EL (cell line): ENCODE measurements at regions not wholly inside any gene's neighbourhood (a gene's known extent, or its start where the extent isn't known, plus 50 kb on each side); places are given as distances from the start of the nearest gene placed in this dataset.

ENCODE experiments used
- DNase-seq: peaks from one replicate; pipeline ENCODE4 v3.0.0-alpha.2; 2016

DNA sequence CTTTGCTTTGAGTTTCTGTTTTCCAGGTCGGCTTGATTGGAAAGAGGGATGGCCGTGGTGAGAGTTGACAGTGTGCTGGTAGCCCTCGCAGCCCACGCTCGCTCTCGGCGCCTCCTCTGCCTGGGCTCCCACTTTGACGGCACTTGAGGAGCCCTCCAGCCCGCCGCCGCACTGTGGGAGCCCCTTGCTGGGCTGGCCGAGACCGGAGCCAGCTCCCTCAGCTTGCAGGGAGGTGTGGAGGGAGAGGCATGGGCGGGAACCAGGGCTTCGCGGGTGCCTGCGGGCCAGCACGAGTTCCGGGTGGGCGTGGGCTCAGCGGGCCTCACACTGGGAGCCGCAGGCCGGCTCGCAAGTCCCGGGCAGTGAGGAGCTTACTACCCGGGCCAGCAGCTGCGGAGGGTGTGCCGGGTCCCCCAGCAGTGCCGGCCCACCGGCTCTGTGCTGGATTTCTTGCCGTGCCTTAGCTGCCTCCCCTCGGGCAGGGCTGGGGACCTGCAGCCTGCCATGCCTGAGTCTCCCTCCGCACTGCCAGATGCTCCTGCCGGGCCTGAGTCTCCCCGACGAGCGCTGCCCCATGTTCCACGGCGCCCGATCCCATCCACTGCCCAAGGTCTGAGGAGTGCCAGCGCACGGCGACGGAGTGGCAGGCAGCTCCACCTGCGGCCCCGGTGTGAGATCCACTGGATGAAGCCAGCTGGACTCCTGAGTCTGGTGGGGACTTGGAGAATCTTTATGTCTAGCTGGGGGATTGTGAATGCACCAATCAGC, 166.4 kb upstream of the FAT1 start:
- DNase-seq: no peak

DNA sequence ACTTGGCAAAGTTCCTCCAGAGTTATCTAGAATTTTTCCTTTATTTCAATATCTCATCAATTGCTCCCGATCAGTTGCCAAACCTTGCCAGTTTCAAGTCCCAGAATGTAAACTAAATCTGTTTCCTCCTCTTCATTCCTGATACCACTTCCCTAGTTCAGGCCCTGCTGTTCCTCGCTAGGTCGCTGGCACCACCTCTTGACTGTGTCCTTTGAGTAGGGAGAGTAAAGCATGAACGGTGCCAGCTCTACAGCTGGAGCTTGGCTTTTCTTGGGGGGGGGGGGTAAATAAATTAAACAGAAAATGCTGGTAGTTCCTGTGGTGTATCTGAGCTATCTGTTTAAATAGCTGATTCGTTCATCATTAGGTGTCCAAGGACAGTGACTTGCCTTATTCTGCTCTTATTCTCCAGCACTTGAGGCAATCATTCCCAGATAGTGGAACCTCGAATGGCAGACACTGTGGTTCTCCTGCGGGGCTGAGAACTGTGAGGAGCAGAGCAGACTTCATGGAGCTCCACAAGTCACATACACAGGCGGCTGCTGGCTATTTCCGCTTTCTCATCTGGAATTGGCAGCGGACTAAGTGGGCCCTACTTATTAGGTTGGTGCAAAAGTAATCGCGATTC, 168.3 kb upstream of the FAT1 start:
- DNase-seq: no peak

DNA sequence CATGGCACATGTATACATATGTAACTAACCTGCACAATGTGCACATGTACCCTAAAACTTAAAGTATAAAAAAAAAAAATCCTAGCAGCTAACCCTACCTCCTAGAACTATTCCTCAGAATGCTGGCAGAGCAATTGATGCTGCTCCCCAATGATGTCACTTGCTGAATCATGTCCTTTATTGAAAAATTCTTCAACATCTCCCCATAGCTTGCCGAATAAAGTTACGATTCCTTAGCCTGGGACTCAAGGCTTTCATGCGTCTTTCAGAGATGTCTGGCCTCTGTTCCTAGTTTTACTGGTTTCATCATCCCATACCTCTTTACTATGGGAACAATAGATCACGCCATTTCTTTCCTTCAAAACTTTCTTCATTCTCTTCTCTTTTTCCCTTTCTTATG, 174.7 kb upstream of the FAT1 start:
- DNase-seq: no peak

DNA sequence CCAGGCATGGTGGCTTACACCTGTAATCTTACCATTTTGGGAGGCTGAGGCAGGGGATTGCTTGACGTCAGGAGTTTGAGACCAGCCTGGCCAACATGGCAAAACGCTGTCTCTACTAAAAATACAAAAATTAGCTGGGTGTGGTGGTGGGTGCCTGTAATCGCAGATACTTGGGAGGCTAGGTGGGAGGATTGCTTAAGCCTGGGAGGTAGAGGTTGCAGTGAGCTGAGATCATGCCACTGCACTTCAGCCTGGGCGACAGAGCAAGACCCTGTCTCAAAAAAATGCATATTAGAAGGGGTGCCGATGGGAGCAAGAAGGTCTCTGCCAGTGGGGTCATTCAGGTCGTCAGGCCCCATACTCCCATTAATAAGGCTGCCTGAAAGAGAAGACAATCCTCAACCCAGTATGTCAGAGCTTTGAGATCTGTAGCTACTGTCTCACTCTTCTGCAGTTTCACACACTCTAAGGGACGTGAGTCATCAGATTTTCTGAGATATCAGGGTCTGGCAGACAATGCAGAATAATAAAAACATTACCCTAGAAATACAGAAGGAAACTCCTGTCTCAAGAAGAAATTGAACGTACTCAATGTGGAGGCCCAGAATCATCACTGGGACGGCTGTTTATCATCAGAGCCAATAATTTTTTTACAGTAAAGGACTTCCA, 176.7 kb upstream of the FAT1 start:
- peak; percentile 74 for DNase-seq

DNA sequence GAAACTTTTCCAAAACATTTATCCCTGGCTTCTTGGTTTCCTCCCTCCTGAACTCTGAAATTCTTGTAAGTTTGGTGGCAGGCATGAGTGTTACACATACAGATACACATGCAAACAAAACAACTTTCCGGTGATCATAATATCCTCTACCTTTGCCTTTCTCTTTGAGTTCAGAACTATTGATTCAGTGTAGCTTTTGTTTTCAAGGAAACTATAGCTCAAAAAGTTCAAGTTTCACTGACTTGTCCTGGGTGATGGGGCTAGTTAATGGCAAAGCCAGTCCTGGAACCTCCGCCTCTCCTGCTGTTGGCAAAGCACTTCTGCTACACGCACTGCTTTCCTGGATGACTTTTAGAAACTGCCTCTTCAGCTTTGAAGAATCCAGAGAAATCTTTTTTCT, 177.3 kb upstream of the FAT1 start:
- DNase-seq: no peak

DNA sequence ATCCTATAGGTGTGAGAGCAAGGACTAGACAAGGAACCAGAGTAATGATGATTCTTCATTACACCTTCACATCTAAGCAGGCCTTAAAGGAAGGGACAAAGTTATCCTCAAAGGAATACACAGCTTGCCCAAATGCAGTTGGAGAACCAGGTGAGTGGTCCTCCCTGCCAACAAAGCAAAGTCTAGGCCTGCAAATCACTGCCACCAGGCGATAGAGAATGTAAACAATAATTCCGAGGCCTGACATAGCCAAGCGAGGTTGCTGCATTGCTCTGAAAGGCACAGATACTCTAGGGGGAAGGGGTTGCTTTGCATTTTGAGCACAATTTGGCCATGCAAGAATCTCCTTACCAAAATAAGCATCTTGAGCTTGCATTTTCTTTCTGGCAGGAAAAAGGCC, 178.2 kb upstream of the FAT1 start:
- DNase-seq: no peak

DNA sequence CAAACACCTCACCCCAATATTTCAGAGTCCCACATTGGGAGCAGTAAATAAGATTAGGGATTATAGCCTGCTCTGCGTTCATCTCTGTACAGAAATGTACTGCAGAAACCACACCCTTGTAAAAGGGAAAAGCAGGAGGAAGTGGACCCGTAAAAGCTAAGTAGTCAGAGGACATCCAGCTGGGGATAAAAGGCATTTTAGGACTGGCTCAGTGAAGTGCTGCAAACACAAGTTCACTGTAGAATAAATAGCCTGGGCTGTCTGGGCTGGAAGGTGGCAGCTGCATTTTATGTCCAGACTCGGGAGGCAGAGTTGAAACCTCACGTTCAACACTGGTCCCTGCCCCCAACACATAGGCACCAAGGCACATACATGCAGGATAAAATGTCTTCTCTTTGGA, 178.7 kb upstream of the FAT1 start:
- no peak for DNase-seq

DNA sequence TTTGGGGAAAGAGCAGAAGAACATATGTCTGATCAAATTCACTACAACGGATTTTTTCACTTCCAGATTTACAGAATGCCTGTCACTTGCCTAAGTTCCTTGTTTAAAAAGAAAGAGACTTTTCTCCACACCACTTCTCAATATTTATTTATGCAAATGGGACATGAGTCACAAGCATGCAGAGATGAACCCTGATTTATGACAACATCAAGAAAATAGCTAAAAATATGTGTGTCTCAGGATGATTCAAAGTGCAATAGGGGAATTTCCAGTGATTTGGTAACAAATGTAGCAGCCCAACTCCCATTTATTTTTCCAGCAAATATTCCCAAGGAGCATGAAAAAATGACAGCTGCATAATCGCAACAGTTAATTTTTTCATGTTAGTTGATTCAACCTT, 180.4 kb upstream of the FAT1 start:
- peak; percentile 88 for DNase-seq

DNA sequence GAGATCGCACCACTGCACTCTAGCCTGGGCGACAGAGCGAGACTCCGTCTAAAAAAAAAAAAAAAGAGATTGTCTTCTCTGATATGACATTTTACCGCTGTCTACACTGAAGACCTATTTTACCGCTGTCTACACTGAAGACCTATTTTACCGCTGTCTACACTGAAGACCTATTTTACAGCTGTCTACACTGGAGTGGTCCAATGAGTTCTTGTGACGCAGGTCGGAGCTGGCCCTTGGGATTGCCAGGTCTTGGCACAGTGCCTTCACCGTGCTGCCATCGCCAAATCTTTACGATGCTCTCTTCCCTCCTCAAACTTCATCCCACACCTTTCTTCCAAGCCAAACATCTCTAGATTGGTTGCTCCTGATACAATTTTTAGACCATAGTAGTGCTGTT, 183.1 kb upstream of the FAT1 start:
- DNase-seq: no peak

DNA sequence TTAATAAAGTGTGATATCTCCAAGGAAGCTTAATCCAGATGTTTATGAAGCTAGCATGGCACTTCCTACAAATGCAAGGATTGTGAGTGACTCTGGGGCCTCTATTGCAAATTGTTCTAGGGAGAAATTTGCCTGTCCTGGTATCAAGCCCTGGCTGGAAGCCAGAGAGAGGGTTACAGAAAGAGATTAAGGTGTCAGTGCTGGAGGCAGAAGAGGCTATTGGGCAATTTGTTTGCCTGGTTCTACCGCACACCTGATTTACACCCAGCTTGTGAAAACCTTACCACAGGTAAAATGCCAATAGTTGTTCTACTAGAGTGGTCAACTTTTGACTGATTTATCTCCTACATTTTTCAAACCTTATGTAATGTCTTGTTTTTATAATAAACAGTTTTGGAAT, 186.7 kb upstream of the FAT1 start:
- no peak for DNase-seq

DNA sequence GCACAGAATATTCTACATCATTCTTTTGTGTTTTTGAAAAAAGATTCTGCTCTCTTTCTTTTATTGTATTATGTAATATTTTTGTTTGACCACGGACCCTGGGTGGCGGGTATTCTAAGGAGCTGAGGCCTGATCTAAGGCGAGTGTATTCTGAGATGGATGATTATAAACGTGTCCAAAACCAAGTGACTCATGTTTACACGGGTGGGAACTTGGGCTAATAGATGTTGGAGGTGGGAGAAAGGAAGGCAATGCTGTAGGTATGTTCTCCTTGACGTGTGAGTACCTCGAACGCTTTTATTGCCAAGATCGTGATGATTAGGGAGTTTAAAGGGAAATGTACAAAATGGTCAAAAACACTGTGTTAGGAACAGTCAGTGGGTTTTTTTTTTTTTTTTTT, 188.9 kb upstream of the FAT1 start:
- DNase-seq: no peak

DNA sequence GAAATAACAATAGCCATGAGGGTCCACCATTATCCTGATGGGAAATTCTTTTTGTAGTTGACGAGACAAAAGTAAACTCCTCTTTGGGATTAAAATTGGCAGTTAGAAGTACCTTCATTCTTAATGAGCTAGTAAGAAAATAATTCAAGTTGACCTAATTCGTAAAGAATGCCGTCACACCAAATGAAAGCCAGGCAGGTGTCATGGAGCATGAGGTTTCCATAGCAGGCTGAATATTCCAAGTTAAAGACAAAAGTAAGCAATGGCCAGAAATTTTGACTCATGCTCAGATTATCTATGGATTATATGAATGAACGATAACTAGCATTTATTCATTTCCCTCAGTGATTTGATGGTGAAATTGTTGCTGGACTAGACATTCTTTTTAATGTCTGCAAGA, 192.2 kb upstream of the FAT1 start:
- DNase-seq: peak; percentile 14

DNA sequence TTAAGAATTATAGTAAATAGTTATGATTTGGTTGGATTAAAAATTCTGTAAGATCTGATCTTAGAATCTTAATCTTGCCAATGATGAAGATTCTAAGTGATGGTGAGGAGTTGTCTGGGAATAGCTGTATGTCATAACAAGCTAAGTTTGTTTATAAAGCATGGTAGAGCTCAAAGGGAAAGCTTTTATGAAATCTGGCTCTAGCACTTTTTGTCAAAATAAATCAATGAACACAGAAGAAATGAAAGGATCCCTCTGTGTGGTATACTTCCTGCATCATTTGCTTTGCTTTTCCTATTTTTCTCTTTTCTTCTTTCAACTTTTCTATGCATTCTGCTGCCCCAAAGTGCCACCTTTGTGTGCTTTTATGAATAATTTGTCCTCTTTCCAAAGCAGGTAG, 193.5 kb upstream of the FAT1 start:
- no peak for DNase-seq

DNA sequence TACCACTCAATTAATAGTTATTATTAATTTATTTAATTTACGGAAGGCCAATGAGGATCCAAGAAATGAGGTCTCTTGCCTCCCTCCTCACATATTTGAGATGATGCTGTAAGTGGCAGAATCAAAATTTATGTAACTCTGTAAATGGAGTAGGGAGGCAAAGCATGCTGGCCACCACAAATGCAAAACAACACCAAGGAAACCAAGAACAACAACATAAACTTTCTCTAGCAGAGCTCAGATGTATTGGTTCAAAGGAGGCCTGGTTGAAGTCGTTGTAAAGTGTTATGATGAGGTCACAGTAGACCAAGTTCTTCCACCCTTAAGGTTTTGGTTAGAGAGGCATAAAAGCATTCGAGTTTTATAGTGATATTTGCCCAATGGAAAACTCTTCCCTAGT, 194.8 kb upstream of the FAT1 start:
- DNase-seq: no peak

DNA sequence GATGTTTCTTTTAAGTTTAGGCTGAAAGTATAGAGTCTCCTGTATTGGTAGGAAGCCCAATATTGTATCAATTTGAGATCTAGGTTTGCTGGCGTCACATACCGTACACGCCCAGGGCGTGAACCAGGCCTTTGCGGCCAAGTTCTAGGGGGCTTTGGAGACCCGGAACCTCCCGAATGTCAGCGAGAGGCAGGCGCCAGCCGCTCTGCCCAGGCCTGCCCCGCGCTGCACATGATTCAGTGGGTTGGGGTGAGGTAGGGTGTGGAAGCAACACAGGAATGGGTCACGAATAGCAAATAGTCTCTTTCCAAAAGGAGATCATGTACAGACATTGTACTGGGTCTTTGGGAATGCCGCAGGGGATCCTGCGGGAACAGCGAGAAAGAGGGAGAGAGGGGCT, 195.7 kb upstream of the FAT1 start:
- DNase-seq: no peak

DNA sequence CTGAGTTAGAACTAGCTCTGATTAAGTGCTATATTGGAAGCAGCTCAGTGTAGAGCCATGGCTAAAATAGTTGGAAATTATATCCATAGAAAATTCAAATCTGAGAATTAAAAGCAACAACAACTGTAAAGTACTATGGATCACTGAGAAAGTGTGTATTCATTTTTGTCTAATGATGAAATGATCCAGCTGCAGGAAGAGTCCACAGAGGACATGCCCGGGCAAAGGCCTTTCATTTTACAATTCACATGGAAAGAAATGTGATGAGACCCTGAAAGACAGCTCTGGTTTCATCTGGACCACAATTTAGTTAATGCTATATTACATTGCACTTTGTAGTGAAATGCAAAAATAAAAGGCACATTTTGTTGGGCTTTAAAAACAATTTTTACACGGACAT, 196.8 kb upstream of the FAT1 start:
- DNase-seq: peak; percentile 39

DNA sequence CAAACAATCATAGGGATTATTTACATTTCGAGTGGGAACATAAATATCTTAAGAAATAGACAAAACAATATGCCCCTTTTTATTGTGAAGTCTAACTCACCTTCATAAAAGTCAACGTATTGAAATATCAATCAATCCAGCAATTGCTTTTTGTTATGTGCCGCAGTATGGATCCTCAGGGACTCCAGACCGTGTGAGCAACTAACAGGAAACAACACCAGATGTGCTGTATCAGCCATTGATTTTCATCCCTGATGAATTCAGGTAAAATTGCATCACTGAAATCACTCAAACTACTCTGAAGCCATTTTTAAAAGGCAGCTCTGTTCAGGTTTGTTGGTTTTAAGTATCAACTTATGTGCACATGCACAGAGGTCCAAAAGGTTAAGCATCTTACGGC, 197.3 kb upstream of the FAT1 start:
- DNase-seq: no peak

DNA sequence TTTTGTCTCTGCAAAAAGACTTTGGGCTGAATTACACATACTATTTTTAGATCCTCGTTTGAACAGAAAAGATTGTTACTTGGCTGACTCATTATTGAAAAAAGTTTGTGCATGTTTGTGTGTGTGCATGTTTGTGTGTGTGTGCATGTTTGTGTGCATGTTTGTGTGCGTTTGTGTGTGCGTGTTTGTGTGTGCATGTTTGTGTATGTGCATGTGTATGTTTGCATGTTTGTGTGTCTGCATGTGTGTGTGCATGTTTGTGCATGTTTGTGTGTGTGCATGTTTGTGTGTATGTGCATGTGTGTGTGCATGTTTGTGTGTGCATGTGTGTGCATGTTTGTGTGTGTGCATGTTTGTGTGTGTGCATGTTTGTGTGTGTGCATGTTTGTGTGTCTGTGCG, 201.1 kb upstream of the FAT1 start:
- DNase-seq: no peak

DNA sequence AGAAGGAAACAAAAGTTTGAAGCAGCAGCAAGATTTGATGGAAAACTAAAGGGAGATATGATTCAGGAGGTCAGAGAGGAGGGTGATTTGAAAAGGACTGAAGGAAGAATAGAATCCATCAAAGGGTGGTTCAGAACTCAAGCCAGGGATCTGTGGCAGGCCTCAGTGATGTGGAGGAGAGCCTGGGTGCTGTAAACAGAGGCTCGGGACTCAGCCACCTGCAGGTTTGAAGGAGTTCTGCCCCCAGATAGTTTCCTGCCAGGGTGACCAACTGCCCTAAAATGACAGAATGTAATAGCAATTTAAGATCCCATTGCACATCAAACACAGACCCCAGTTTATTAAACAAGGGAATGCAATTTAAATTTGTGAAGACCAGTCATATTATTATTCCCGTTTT, 204.0 kb upstream of the FAT1 start:
- no peak for DNase-seq

DNA sequence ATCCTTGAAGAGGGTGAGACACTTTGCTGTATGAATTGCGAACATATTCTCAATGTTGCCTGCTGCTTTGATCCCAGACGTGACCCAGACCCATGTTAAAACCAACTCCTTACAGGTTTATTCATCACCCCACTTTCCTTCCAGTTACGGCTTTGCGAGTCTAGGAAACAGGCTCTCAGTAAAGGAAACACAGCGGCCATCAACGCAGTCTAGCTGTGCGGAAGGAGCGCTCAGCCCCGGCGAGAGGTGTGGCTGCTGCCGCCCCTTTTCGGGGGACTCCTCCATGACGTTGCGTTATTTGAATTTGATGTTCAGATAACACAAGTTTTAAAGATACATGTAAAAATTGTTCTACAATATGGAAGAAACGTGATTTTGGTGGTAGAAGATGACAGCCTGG, 206.4 kb upstream of the FAT1 start:
- no peak for DNase-seq

DNA sequence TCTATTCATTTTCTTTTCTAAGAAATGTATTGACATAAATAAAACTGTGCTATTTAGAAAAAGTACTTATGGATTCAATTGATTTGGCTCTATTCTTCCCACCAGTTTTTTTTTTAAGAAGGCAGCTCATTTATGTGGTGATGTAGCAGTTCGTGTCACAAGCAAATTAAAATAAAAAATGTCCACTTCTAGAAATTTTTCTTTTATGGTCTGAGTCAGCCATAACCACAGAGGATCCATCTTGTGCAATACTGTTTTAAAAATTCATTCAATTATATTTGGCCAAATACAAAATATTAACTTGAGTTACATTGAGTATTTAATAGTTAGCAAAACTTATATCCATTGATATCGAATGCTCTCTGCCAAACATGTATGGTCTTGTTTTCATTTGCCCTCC, 207.9 kb upstream of the FAT1 start:
- peak; percentile 70 for DNase-seq

DNA sequence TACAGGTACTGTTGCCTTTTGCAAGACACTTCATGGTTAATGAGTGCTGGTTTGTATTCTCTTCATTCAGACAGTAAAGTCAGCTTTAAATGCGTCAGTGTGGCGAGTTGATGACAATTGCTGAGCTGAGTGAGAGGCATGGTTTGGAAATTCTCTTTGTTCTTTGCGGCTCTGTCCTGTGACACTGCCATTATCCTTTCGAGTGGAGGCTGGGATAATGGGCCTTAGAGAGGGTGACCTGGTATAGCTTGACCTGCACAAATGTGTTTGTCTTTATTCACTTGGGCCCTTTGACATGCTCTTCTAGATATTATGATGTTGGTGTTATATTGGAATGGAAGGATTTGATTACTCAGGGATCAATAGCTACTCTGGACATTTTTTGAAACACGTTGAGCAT, 208.5 kb upstream of the FAT1 start:
- DNase-seq: peak; percentile 6

DNA sequence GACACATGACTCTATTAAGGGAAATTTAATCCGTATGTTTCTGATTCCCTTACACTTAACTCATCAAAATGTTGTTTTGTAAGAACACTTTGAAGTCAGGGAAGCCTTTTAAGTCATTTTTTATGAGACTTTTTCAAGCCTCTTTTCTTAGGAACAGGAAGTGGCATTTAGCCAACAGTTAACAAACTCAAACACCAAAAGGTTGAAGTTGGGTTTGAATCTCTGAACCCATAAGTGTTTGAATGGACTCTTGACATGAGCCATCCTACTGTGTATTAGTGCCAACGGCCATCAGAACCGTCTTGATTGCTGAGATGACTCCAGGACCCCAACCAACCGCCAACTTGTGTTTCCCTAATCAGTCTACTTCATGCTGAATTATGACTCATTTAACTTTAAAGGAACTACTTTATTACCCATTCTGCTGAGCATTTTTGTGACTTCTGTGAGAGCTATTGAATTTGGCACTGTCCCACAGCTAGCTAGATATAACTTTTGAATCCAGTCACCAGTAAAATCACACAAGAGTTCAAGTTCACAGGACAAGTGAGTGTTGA, 209.1 kb upstream of the FAT1 start:
- DNase-seq: peak; percentile 86

DNA sequence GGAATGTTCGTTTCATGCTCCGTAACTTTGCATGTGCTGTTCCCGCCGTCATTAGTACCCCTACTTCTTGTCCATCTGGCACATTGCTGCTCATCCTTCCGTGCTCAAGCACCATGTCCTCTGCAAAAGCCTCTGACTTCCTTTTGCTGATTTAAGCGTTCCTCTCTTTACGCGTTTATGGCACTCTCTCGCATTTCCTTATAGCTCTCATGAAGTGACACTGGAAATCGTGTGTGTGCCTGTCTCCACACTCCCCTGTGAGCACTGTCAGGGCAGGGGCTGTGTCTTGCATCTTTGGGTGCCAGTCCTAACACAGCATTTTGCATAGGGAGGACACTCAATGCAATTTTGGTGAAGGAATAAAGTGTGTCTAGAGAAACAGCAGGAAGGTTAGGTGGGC, 210.6 kb upstream of the FAT1 start:
- no peak for DNase-seq
